ENCODE measurements at regions not wholly inside any gene's neighbourhood (a gene's known extent, or its start where the extent isn't known, plus 50 kb on each side); places are given as distances from the start of the nearest gene placed in this dataset.

- H3K4me1 ChIP-seq, result no peaks in the 10 kb centered on the region
- no peak overlapping the region for H3K27ac ChIP-seq
- intact Hi-C loops (cut with DNase I; ENCODE audit: low total_unique reads), result no loop called here
- TF ChIP-seq POLR2A (IDR thresholded peaks at IDR 0.05), result no peak
- TF ChIP-seq CTCF (IDR thresholded peaks at IDR 0.05), result no peak
- no peak for DNase-seq
- no peaks in the 10 kb centered on the region for H3K9me3 ChIP-seq
- H3K27me3 ChIP-seq, result no peaks in the 10 kb centered on the region
- no peaks in the 10 kb centered on the region for H3K36me3 ChIP-seq
- no peak overlapping the region for H3K4me3 ChIP-seq
These were observed 568.4 kb downstream of the TCERG1L start for GRCh38 chr10:130742941-130743675.

GRCh38 chr10:130743751-130744271 is 567.7 kb downstream of the TCERG1L start:
- no peak for DNase-seq
- intact Hi-C loops (cut with DNase I; ENCODE audit: low total_unique reads), result no loop called here
- Histone ChIP-seq H3K9me3 (no peaks in the 10 kb centered on the region), H3K27ac (no peak overlapping the region), H3K4me3 (no peak overlapping the region), H3K36me3 (no peaks in the 10 kb centered on the region), H3K4me1 (no peaks in the 10 kb centered on the region), H3K27me3 (no peaks in the 10 kb centered on the region)
- TF ChIP-seq POLR2A (IDR thresholded peaks at IDR 0.05) (no peak), CTCF (IDR thresholded peaks at IDR 0.05) (no peak)

GRCh38 chr10:130744631-130745030 is 566.9 kb downstream of the TCERG1L start:
- intact Hi-C loops (cut with DNase I; ENCODE audit: low total_unique reads), result no loop called here
- no peak for TF ChIP-seq CTCF (IDR thresholded peaks at IDR 0.05)
- DNase-seq, result no peak
- Histone ChIP-seq H3K4me1 (no peaks in the 10 kb centered on the region), H3K4me3 (no peak overlapping the region), H3K27ac (no peak overlapping the region), H3K9me3 (no peaks in the 10 kb centered on the region), H3K27me3 (no peaks in the 10 kb centered on the region), H3K36me3 (no peaks in the 10 kb centered on the region)

- Histone ChIP-seq H3K9me3 (no peaks in the 10 kb centered on the region), H3K4me3 (no peak overlapping the region), H3K4me1 (no peaks in the 10 kb centered on the region), H3K36me3 (no peaks in the 10 kb centered on the region), H3K27me3 (no peaks in the 10 kb centered on the region), H3K27ac (no peak overlapping the region)
- intact Hi-C loops (cut with DNase I; ENCODE audit: low total_unique reads), result no loop called here
- DNase-seq, result no peak
- TF ChIP-seq POLR2A (IDR thresholded peaks at IDR 0.05), result no peak
- no peak for TF ChIP-seq CTCF (IDR thresholded peaks at IDR 0.05)
These were observed 566.3 kb downstream of the TCERG1L start for GRCh38 chr10:130745251-130745650.

DNA sequence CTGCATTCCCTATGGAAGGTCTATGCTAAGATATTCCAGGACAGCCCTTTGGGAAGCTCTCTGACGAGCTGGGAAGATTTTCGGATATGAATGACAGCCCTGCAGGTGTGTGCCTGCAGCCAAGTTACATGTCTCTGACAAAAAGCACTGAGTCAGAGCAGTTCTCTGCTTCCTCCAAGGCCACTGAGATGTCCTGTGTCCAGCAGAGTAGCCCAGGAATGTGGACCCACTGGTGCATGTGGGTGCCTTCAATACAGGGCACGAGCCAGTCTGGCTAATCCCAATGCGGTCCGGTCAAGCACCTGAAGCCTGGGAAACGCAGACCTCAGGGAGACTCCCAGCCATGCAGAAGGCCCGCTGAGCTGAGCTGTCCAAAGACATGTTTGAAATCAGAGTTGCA is 565.7 kb downstream of the TCERG1L start:
- Histone ChIP-seq H3K9me3 (no peaks in the 10 kb centered on the region), H3K36me3 (no peaks in the 10 kb centered on the region), H3K4me3 (no peak overlapping the region), H3K27ac (no peak overlapping the region), H3K27me3 (no peaks in the 10 kb centered on the region), H3K4me1 (no peaks in the 10 kb centered on the region)
- no peak for TF ChIP-seq CTCF (IDR thresholded peaks at IDR 0.05)
- no peak for TF ChIP-seq POLR2A (IDR thresholded peaks at IDR 0.05)
- no peak for DNase-seq
- intact Hi-C loops (cut with DNase I; ENCODE audit: low total_unique reads), result no loop called here
